Glomerular endothelial cell (primary cell): ENCODE measurements at regions not wholly inside any gene's neighbourhood (a gene's known extent, or its start where the extent isn't known, plus 50 kb on each side); places are given as distances from the start of the nearest gene placed in this dataset.
A peak's percentile ranks its signal among the peaks of the same experiment; 100 is the strongest.

Source experiments
- DNase-seq: peaks from one replicate; pipeline ENCODE4 v3.0.0-alpha.2; 2011; ENCODE audit warnings: low read depth, low spot score; ENCODE audit errors: extremely low read depth

- DNase-seq, result no peak
These were observed 1067.0 kb downstream of the ADGRL2 start for GRCh38 chr1:82867781-82868180.

- no peak for DNase-seq
These were observed 1061.0 kb downstream of the ADGRL2 start for GRCh38 chr1:82861749-82862148.

- no peak for DNase-seq
These were observed 1057.3 kb downstream of the ADGRL2 start for GRCh38 chr1:82858031-82858430.

- no peak for DNase-seq
These were observed 1048.7 kb downstream of the ADGRL2 start for GRCh38 chr1:82849460-82849859.

- no peak for DNase-seq
These were observed 1047.3 kb downstream of the ADGRL2 start for GRCh38 chr1:82848043-82848442.

GRCh38 chr1:82845866-82846265 lies 1045.1 kb downstream of the ADGRL2 start:
- DNase-seq, result no peak

- no peak for DNase-seq
These were observed 1044.4 kb downstream of the ADGRL2 start for GRCh38 chr1:82844911-82845827.

- DNase-seq, result no peak
These were observed 1043.7 kb downstream of the ADGRL2 start for GRCh38 chr1:82844447-82844846.

GRCh38 chr1:82843876-82844275 lies 1043.1 kb downstream of the ADGRL2 start:
- DNase-seq, result no peak

GRCh38 chr1:82840192-82840591 lies 1039.5 kb downstream of the ADGRL2 start:
- DNase-seq, result no peak

- DNase-seq, result peak; percentile 4
These were observed 1037.2 kb downstream of the ADGRL2 start for GRCh38 chr1:82837766-82838465.

- DNase-seq, result no peak
These were observed 1036.4 kb downstream of the ADGRL2 start for GRCh38 chr1:82836973-82837680.

- no peak for DNase-seq
These were observed 1035.7 kb downstream of the ADGRL2 start for GRCh38 chr1:82836213-82836972.

- no peak for DNase-seq
These were observed 1030.1 kb downstream of the ADGRL2 start for GRCh38 chr1:82830690-82831380.

GRCh38 chr1:82829527-82829926 lies 1028.8 kb downstream of the ADGRL2 start:
- no peak for DNase-seq

- DNase-seq, result no peak
These were observed 1023.1 kb downstream of the ADGRL2 start for GRCh38 chr1:82823876-82824275.

- no peak for DNase-seq
These were observed 1020.1 kb downstream of the ADGRL2 start for GRCh38 chr1:82820816-82821215.

- no peak for DNase-seq
These were observed 1018.5 kb downstream of the ADGRL2 start for GRCh38 chr1:82819234-82819633.

- no peak for DNase-seq
These were observed 1017.9 kb downstream of the ADGRL2 start for GRCh38 chr1:82818586-82818985.

GRCh38 chr1:82813386-82813785 lies 1012.7 kb downstream of the ADGRL2 start:
- no peak for DNase-seq
